Activated CD8-positive, alpha-beta T cell treated with anti-CD3 and anti-CD28 coated beads for 36 hours (primary cell): ENCODE measurements at regions not wholly inside any gene's neighbourhood (a gene's known extent, or its start where the extent isn't known, plus 50 kb on each side); places are given as distances from the start of the nearest gene placed in this dataset.
"Not testable (repeated sequence)": the region's sequence is repeated elsewhere in the genome, so short reads cannot be mapped to it uniquely, and the experiment has no call there.

ENCODE experiments used
- ATAC-seq: fragments of 200-7000 bp; cut with Tn5 transposase; one replicate; pipeline ENCODE4 v1.10.0; 2021; ENCODE audit warnings: mild to moderate bottlenecking, moderate library complexity
- CTCF ChIA-PET: fragments of 350-600 bp; sonication (Branson Sonifier 250); formaldehyde crosslinking; loops from one replicate; lab custom pipeline; 2021; ENCODE audit warnings: antibody characterized with exemption; lab: Charles Lee
- POLR2A ChIA-PET: fragments of 350-600 bp; sonication (Branson Sonifier 250); formaldehyde crosslinking; loops from one replicate; lab custom pipeline; 2021; ENCODE audit warnings: antibody characterized with exemption; lab: Charles Lee
- DNase-seq: peaks from one replicate; pipeline ENCODE4 v3.0.0-alpha.2; 2020
- H3K27ac Mint-ChIP-seq: one replicate; pipeline ENCODE4 v1.8.0; 2021; ENCODE audit warnings: mild to moderate bottlenecking, mixed read lengths
- H3K27me3 Mint-ChIP-seq: one replicate; pipeline ENCODE4 v1.8.0; 2021; ENCODE audit warnings: mixed read lengths
- H3K36me3 Mint-ChIP-seq: one replicate; pipeline ENCODE4 v1.8.0; 2021; ENCODE audit warnings: low read depth, mixed read lengths
- H3K4me1 Mint-ChIP-seq: one replicate; pipeline ENCODE4 v1.8.0; 2021; ENCODE audit warnings: low read depth, mixed read lengths
- H3K4me3 Mint-ChIP-seq: one replicate; pipeline ENCODE4 v1.8.0; 2021; ENCODE audit warnings: mild to moderate bottlenecking, moderate library complexity, mixed read lengths
- H3K9me3 Mint-ChIP-seq: one replicate; pipeline ENCODE4 v1.8.0; 2021; ENCODE audit warnings: mixed read lengths
- CTCF ChIP-seq: fragments of 200-600 bp; IDR thresholded peaks from one replicate; pipeline ENCODE4 v1.8.0; 2022; ENCODE audit warnings: antibody characterized with exemption, mild to moderate bottlenecking
- intact Hi-C: fragments of 100-400 bp; cut with micrococcal nuclease; formaldehyde crosslinking; loops from one replicate; pipeline ENCODE4 v1.10.0; 2022

- no peaks in the 10 kb centered on the region for H3K9me3 Mint-ChIP-seq
- no peak for TF ChIP-seq CTCF
- intact Hi-C loops, result no loop called here
- no peak overlapping the region for H3K27ac Mint-ChIP-seq
- H3K36me3 Mint-ChIP-seq, result no peaks in the 10 kb centered on the region
- DNase-seq (no peak), ATAC-seq (no peak)
- no peak overlapping the region for H3K4me3 Mint-ChIP-seq
- ChIA-PET CTCF (interaction anchor here (0.9 to 1.2 kb wide), 2 partner anchors 42 to 84 kb away, joined by 3 read pairs; no protein-coding TSS in a partner anchor), POLR2A (no interaction called here)
- H3K27me3 Mint-ChIP-seq, result peaks cover 6% of the 10 kb centered on the region
- H3K4me1 Mint-ChIP-seq, result no peaks in the 10 kb centered on the region
Measured at GRCh38 chrX:69424161-69424560, 80.0 kb upstream of the NALF2 start.

- H3K27me3 Mint-ChIP-seq, POLR2A ChIA-PET, H3K4me1 Mint-ChIP-seq: not testable (repeated sequence)
Measured at GRCh38 chrX:69422208-69422607, 81.9 kb upstream of the NALF2 start.

GRCh38 chrX:69415698-69416097 lies 88.4 kb upstream of the NALF2 start:
- Mint-ChIP-seq H3K4me1 (no peaks in the 10 kb centered on the region), H3K9me3 (peaks cover 3% of the 10 kb centered on the region), H3K4me3 (no peak overlapping the region), H3K27me3 (no peaks in the 10 kb centered on the region), H3K27ac (no peak overlapping the region), H3K36me3 (no peaks in the 10 kb centered on the region)
- intact Hi-C loops, result no loop called here
- CTCF ChIA-PET, result no interaction called here
- DNase-seq, result no peak
- POLR2A ChIA-PET, result no interaction called here
- no peak for ATAC-seq
- TF ChIP-seq CTCF, result no peak

More at GRCh38 chrX:69422208-69422607, 81.9 kb upstream of the NALF2 start:
- H3K27ac Mint-ChIP-seq, ATAC-seq, H3K9me3 Mint-ChIP-seq, CTCF ChIA-PET, intact Hi-C loops, H3K36me3 Mint-ChIP-seq, H3K4me3 Mint-ChIP-seq, DNase-seq: not testable (repeated sequence)

GRCh38 chrX:69412661-69413060 lies 91.5 kb upstream of the NALF2 start:
- H3K36me3 Mint-ChIP-seq, result no peaks in the 10 kb centered on the region
- H3K27ac Mint-ChIP-seq, result no peak overlapping the region
- no peak for TF ChIP-seq CTCF
- ChIA-PET CTCF (no interaction called here), POLR2A (no interaction called here)
- no peaks in the 10 kb centered on the region for H3K4me1 Mint-ChIP-seq
- no peak overlapping the region for H3K4me3 Mint-ChIP-seq
- intact Hi-C loops, result no loop called here
- no peaks in the 10 kb centered on the region for H3K27me3 Mint-ChIP-seq
- peaks cover 4% of the 10 kb centered on the region for H3K9me3 Mint-ChIP-seq
- ATAC-seq (no peak), DNase-seq (no peak)

- no peaks in the 10 kb centered on the region for H3K9me3 Mint-ChIP-seq
- DNase-seq, result no peak
- no peaks in the 10 kb centered on the region for H3K27me3 Mint-ChIP-seq
- intact Hi-C loops, result no loop called here
- no peak overlapping the region for H3K27ac Mint-ChIP-seq
- H3K36me3 Mint-ChIP-seq, result no peaks in the 10 kb centered on the region
- no peaks in the 10 kb centered on the region for H3K4me1 Mint-ChIP-seq
- CTCF ChIA-PET, result no interaction called here
- no peak for TF ChIP-seq CTCF
- POLR2A ChIA-PET, result no interaction called here
- no peak for ATAC-seq
- no peak overlapping the region for H3K4me3 Mint-ChIP-seq
Measured at GRCh38 chrX:69398881-69399280, 105.2 kb upstream of the NALF2 start.

- H3K36me3 Mint-ChIP-seq, result no peaks in the 10 kb centered on the region
- DNase-seq (no peak), ATAC-seq (no peak)
- TF ChIP-seq CTCF, result no peak
- CTCF ChIA-PET, result no interaction called here
- intact Hi-C loops, result no loop called here
- no peaks in the 10 kb centered on the region for H3K9me3 Mint-ChIP-seq
- H3K4me1 Mint-ChIP-seq, result no peaks in the 10 kb centered on the region
- no peak overlapping the region for H3K27ac Mint-ChIP-seq
- H3K4me3 Mint-ChIP-seq, result no peak overlapping the region
- POLR2A ChIA-PET, result no interaction called here
- H3K27me3 Mint-ChIP-seq, result no peaks in the 10 kb centered on the region
Measured at GRCh38 chrX:69396916-69397315, 107.2 kb upstream of the NALF2 start.
